Motor neuron (in vitro differentiated cells): ENCODE measurements at regions not wholly inside any gene's neighbourhood (a gene's known extent, or its start where the extent isn't known, plus 50 kb on each side); places are given as distances from the start of the nearest gene placed in this dataset.

Experiments used
- ATAC-seq, 8 experiments: fragments of 200-7000 bp; cut with Tn5 transposase; replicated peaks in 6 of 8; 2 replicates each; pipeline ENCODE4 v1.8.0; 2021; ENCODE audit warnings: mild to moderate bottlenecking in 8 of 8, moderate library complexity in 8 of 8
- H3K27ac ChIP-seq, 2 donors: fragments of 250-450 bp; sonication (Bioruptor Pico); 2 replicates each; pipeline ENCODE4 v1.9.0; 2021; ENCODE audit warnings: antibody characterized with exemption in 2 of 2, mild to moderate bottlenecking in 2 of 2, moderate library complexity in 1 of 2
- H3K4me1 ChIP-seq, 2 donors: fragments of 250-450 bp; sonication (Bioruptor Pico); replicated peaks in 1 of 2; 2 replicates each; pipeline ENCODE4 v1.6.1; 2021; ENCODE audit warnings: antibody characterized with exemption in 2 of 2, mild to moderate bottlenecking in 2 of 2, moderate library complexity in 1 of 2
- H3K4me3 ChIP-seq, 5 donors: fragments of 250-450 bp; sonication (Bioruptor Pico); 2 replicates each; pipeline ENCODE4 v1.9.0; 2021; ENCODE audit warnings: antibody characterized with exemption in 5 of 5, mild to moderate bottlenecking in 5 of 5, moderate library complexity in 4 of 5
- WGBS, 10 experiments: fragments of 450-650 bp; shearing (Covaris generic); methylation state at CpG; one replicate each; pipeline ENCODE4 v1.0.0; 2022; 5-methylcytosine and 5-hydroxymethylcytosine counted together
- in situ Hi-C, 9 experiments: fragments of 400-800 bp; cut with MboI; loops; one replicate each; pipeline ENCODE4 v1.15.0; 2021; ENCODE audit warnings: low sequenced_read_pairs in 9 of 9, low pct_unique_long_range_greater_than_20kb in 2 of 9; ENCODE audit not compliant: unreplicated experiment in 9 of 9

DNA sequence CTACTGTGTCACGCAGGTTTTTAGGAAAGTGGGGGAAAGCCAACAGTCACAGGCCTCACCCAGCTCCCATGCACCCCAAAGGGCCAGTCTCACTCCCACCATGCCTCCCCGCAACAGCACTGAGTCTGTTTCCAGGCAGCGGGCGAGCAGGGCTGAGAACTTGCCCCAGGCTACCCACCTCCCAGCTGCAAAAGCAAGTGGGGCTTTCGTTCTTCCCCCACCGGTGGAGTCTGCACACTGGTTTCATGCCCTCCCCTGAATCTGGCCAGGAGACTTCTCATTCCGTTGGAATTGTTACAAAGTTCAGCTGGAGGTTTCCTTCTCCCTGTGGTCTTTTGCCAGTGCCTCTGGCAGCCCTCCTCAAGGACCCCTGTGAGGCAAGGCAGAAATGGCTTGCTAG lies 53.6 kb upstream of the KCNJ15 start:
- no peak for ATAC-seq
- H3K4me3 ChIP-seq, result no peak overlapping the region
- H3K4me1 ChIP-seq, result no peaks in the 10 kb centered on the region
- H3K27ac ChIP-seq, result no peak overlapping the region
- 88 to 100% (median 92%) methylated on average over 1 to 4 of the region's 7 CpGs; no CpG with 5 or more reads in 5 of the 10 experiments for WGBS, 10 experiments
- in situ Hi-C loops, result no loop called here

DNA sequence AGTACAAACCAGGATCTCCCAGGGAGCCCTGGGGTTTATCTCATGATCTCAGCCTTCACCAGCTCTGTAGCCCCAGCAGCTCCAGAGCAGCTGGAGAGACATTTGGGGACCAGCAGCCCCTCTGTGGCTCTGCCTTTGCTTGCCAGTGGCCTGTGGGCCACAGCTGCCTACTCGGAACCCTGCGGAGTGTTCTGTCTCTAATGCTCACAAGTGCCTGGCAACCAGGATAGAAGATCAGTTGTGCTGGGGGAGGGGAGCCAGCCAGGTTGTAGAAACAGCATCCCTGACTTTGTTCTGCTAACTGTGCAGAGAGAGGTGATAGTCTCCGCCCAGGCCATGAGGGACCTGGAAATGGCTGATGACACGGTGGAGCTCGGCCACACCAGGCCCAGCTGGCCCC lies 50.9 kb upstream of the KCNJ15 start:
- in situ Hi-C loops, result no loop called here
- no peaks in the 10 kb centered on the region for H3K4me1 ChIP-seq
- no peak for ATAC-seq
- H3K27ac ChIP-seq, result no peak overlapping the region
- 80 to 100% methylated on average over 1 to 2 of the region's 5 CpGs; no CpG with 5 or more reads in 8 of the 10 experiments for WGBS, 10 experiments
- no peak overlapping the region for H3K4me3 ChIP-seq

DNA sequence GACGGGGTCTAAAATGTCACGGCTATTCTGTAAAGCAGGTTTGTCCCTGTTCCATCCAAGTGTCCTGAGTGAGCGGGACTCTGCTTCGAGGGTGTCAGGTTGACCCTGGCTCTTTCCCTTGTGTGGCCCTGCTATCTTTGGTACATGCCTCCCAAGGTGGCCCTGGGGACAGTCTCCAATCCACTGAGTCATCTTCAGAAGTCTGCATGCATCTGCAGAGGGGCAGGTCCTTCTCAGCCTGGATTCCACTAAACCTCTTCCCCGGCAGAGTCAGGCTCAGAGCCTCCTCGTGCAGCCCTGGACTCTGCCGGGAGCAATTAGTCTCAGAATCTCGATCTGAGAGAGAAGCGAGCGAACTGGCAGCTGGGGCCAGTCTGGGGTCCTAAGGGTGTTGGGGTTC lies 50.1 kb upstream of the KCNJ15 start:
- H3K4me3 ChIP-seq, result no peak overlapping the region
- WGBS, 10 experiments, result 47 to 90% (median 79%) methylated on average over 2 to 7 of the region's 10 CpGs; no CpG with 5 or more reads in 3 of the 10 experiments
- no peak for ATAC-seq
- no peaks in the 10 kb centered on the region for H3K4me1 ChIP-seq
- no peak overlapping the region for H3K27ac ChIP-seq
- in situ Hi-C loops, result no loop called here
